IMR-90 (cell line): ENCODE measurements at regions not wholly inside any gene's neighbourhood (a gene's known extent, or its start where the extent isn't known, plus 50 kb on each side); places are given as distances from the start of the nearest gene placed in this dataset.
"Not testable (repeated sequence)": the region's sequence is repeated elsewhere in the genome, so short reads cannot be mapped to it uniquely, and the experiment has no call there.

Experiments used
- CTCF ChIP-seq: conservative IDR thresholded peaks from 2 replicates; pipeline ENCODE4 v1.5.1; 2012; ENCODE audit warnings: mild to moderate bottlenecking, low read depth, low read length, improper control_type of control experiment
- NFE2L2 ChIP-seq: fragments of 150-350 bp; IDR thresholded peaks from 2 replicates; pipeline ENCODE4 v1.6.1; 2016; ENCODE audit warnings: low read depth, mild to moderate bottlenecking, low read length
- POLR2A ChIP-seq: IDR thresholded peaks from 2 replicates; pipeline ENCODE4 v1.6.1; 2012; ENCODE audit warnings: mild to moderate bottlenecking, low read depth, low read length
- RCOR1 ChIP-seq: IDR thresholded peaks from 2 replicates; pipeline ENCODE4 v1.6.1; 2012; ENCODE audit warnings: mild to moderate bottlenecking, low read length, improper control_type of control experiment; ENCODE audit not compliant: insufficient replicate concordance
- SMC3 ChIP-seq: fragments of 150-350 bp; IDR thresholded peaks from 2 replicates; pipeline ENCODE4 v1.6.1; 2016; ENCODE audit warnings: low read depth, mild to moderate bottlenecking, antibody characterized with exemption, low read length, moderate library complexity
- USF2 ChIP-seq: fragments of 150-350 bp; IDR thresholded peaks from 2 replicates; pipeline ENCODE4 v1.6.1; 2017; ENCODE audit warnings: mild to moderate bottlenecking, antibody characterized with exemption, low read length, low read depth

- TF ChIP-seq CTCF, NFE2L2, RCOR1, POLR2A, SMC3, USF2: not testable (repeated sequence)
Observed at GRCh38 chr6:74438395-74438794, 742.4 kb downstream of the CD109 start.
